GM12878 (cell line): ENCODE measurements at regions not wholly inside any gene's neighbourhood (a gene's known extent, or its start where the extent isn't known, plus 50 kb on each side); places are given as distances from the start of the nearest gene placed in this dataset.

Source experiments
- ATAC-seq: fragments of 200-7000 bp; cut with Tn5 transposase; 3 replicates; pipeline ENCODE4 v1.9.1; 2020; ENCODE audit warnings: mild to moderate bottlenecking, moderate library complexity
- BruUV-seq: library from RNA; stranded (reverse); fragments of 400-500 nt; replicated peaks from 2 replicates; lab custom pipeline; 2021; lab: Mats Ljungman, UMichigan
- CTCF ChIA-PET: fragments of 300-600 bp; sonication (Branson Sonifier 250); formaldehyde crosslinking; extraction: SDS; loops from one replicate; lab custom pipeline; 2021; ENCODE audit warnings: inconsistent platforms; lab: Yijun Ruan, JAX
- POLR2A ChIA-PET: fragments of 350-600 bp; formaldehyde crosslinking; extraction: SDS; loops from one replicate; lab custom pipeline; 2021; ENCODE audit warnings: inconsistent platforms; lab: Charles Lee
- RAD21 ChIA-PET: fragments of 300-600 bp; sonication (Branson Sonifier 250); formaldehyde crosslinking; loops from one replicate; lab custom pipeline; 2023; ENCODE audit warnings: antibody characterized with exemption; ENCODE audit not compliant: unreplicated experiment; lab: Charles Lee
- SMC1A ChIA-PET: fragments of 300-600 bp; sonication (Branson Sonifier 250); formaldehyde crosslinking; loops from one replicate; lab custom pipeline; 2023; ENCODE audit not compliant: unreplicated experiment, uncharacterized antibody; lab: Charles Lee
- DNase-seq: peaks from one replicate; pipeline ENCODE4 v3.0.0-alpha.2; 2011; ENCODE audit warnings: low read depth, low spot score
- FAIRE-seq: peaks from 3 replicates; lab custom pipeline; 2011; peaks lifted over from hg19 to GRCh38; lab: Jason Lieb, UNC
- H2AFZ ChIP-seq: 2 replicates; pipeline ENCODE4 v1.6.0; 2011; ENCODE audit warnings: low read depth, low read length, control low read depth; ENCODE audit not compliant: control insufficient read depth
- H3K27ac ChIP-seq: 2 replicates; pipeline ENCODE4 v1.5.1; 2011; ENCODE audit warnings: control low read depth; ENCODE audit not compliant: control insufficient read depth, insufficient read depth
- H3K27me3 ChIP-seq, 2 experiments: replicated peaks in 1 of 2; 2 replicates each; pipeline versions ENCODE4 v1.6.0 to v1.6.1; 2011; ENCODE audit warnings: low read length in 1 of 2; ENCODE audit not compliant: control insufficient read depth in 2 of 2, insufficient read depth in 2 of 2
- H3K36me3 ChIP-seq, 2 experiments: 2 replicates each; pipeline ENCODE4 v1.5.1; 2011; ENCODE audit warnings: low read length in 1 of 2; ENCODE audit not compliant: control insufficient read depth in 2 of 2, insufficient read depth in 2 of 2
- H3K4me1 ChIP-seq: 2 replicates; pipeline ENCODE4 v1.6.1; 2011; ENCODE audit warnings: mild to moderate bottlenecking, low read length, moderate library complexity, mixed read lengths; ENCODE audit not compliant: control insufficient read depth, insufficient read depth
- H3K4me2 ChIP-seq: 2 replicates; pipeline ENCODE4 v1.6.0; 2011; ENCODE audit warnings: control low read depth; ENCODE audit not compliant: control insufficient read depth, insufficient read depth
- H3K4me3 ChIP-seq: fragments of 200-600 bp; sonication (generic); 2 replicates; pipeline ENCODE4 v1.5.1; 2016
- H3K79me2 ChIP-seq: 2 replicates; pipeline ENCODE4 v1.6.0; 2011; ENCODE audit warnings: low read length; ENCODE audit not compliant: control insufficient read depth, insufficient read depth
- H3K9ac ChIP-seq: 2 replicates; pipeline ENCODE4 v1.8.0; 2011; ENCODE audit warnings: low read length, control low read depth, mixed read lengths; ENCODE audit not compliant: control insufficient read depth, insufficient read depth
- H3K9me3 ChIP-seq: replicated peaks from 3 replicates; pipeline ENCODE4 v1.5.1; 2011; ENCODE audit warnings: mild to moderate bottlenecking, low read length; ENCODE audit not compliant: control insufficient read depth, insufficient read depth
- H4K20me1 ChIP-seq: 2 replicates; pipeline ENCODE4 v1.6.0; 2011; ENCODE audit not compliant: control insufficient read depth, insufficient read depth
- CBX3 ChIP-seq: fragments of 200-600 bp; sonication (generic); IDR thresholded peaks from 2 replicates; pipeline ENCODE4 v1.6.1; 2016; ENCODE audit warnings: low read depth, borderline replicate concordance
- CHD1 ChIP-seq: IDR thresholded peaks from 2 replicates; pipeline ENCODE4 v1.6.1; 2012; ENCODE audit warnings: low read depth, low read length, improper control_type of control experiment
- EZH2 ChIP-seq: IDR thresholded peaks from 2 replicates; pipeline ENCODE4 v1.6.1; 2012; ENCODE audit warnings: low read depth, mild to moderate bottlenecking, control low read depth, inconsistent platforms, low read length, borderline replicate concordance; ENCODE audit not compliant: control insufficient read depth
- FOXK2 ChIP-seq: fragments of 450-650 bp; IDR thresholded peaks from 2 replicates; pipeline ENCODE4 v1.6.1; 2017; ENCODE audit warnings: mild to moderate bottlenecking, moderate library complexity
- FOXM1 ChIP-seq: IDR thresholded peaks from 2 replicates; pipeline ENCODE4 v1.6.1; 2012; ENCODE audit warnings: low read depth, mild to moderate bottlenecking, inconsistent platforms, low read length, moderate library complexity
- GABPA ChIP-seq: IDR thresholded peaks from 2 replicates; pipeline ENCODE4 v1.6.1; 2014; ENCODE audit warnings: antibody characterized with exemption, low read depth, mild to moderate bottlenecking, inconsistent platforms
- JUNB ChIP-seq: IDR thresholded peaks from 2 replicates; pipeline ENCODE4 v1.6.1; 2016; ENCODE audit warnings: antibody characterized with exemption, mild to moderate bottlenecking
- LARP7 ChIP-seq: fragments of 450-650 bp; IDR thresholded peaks from 2 replicates; pipeline ENCODE4 v1.6.1; 2017; ENCODE audit warnings: mild to moderate bottlenecking
- RB1 ChIP-seq: fragments of 450-650 bp; formaldehyde crosslinking; IDR thresholded peaks from 2 replicates; pipeline ENCODE4 v1.6.1; 2017; ENCODE audit warnings: mild to moderate bottlenecking, borderline replicate concordance
- RELA ChIP-seq: fragments of 450-650 bp; IDR thresholded peaks from 2 replicates; pipeline ENCODE4 v1.8.0; 2014; ENCODE audit warnings: borderline replicate concordance; ENCODE audit not compliant: partially characterized antibody
- SMARCA5 ChIP-seq: fragments of 450-650 bp; IDR thresholded peaks from 2 replicates; pipeline ENCODE4 v1.6.1; 2017; ENCODE audit warnings: mild to moderate bottlenecking
- TARDBP ChIP-seq: IDR thresholded peaks from 2 replicates; pipeline ENCODE4 v1.6.1; 2016; ENCODE audit warnings: borderline replicate concordance
- ZNF217 ChIP-seq: fragments of 450-650 bp; IDR thresholded peaks from 2 replicates; pipeline ENCODE4 v1.6.1; 2017; ENCODE audit warnings: antibody characterized with exemption, mild to moderate bottlenecking
- WGBS: methylation state at CpG from one replicate; pipeline ENCODE4 v1.1.6; 2016; ENCODE audit warnings: low lambda C conversion rate; ENCODE audit not compliant: insufficient replicate concordance, insufficient coverage; ENCODE audit errors: missing lambda C conversion rate; 5-methylcytosine and 5-hydroxymethylcytosine counted together
- in situ Hi-C: fragments of 300-500 bp; cut with MboI; formaldehyde crosslinking; loops from 9 replicates; pipeline ENCODE4 v1.14.3; 2018; ENCODE audit warnings: mixed read lengths
- intact Hi-C: fragments of 100-400 bp; cut with micrococcal nuclease; formaldehyde crosslinking; loops from one replicate; pipeline ENCODE4 v1.14.2; 2022; ENCODE audit not compliant: unreplicated experiment
- TF ChIP-seq, protein P1 (sequence below): IDR thresholded peaks from 2 replicates; pipeline ENCODE4 v1.6.1; 2012; ENCODE audit warnings: low read depth, low read length, improper control_type of control experiment
- TF ChIP-seq, protein P2 (sequence below): fragments of 450-650 bp; IDR thresholded peaks from 2 replicates; pipeline ENCODE4 v1.6.1; 2018; ENCODE audit warnings: mild to moderate bottlenecking, low read depth, moderate library complexity; ENCODE audit not compliant: partially characterized antibody
- TF ChIP-seq, protein P3 (sequence below): fragments of 450-650 bp; conservative IDR thresholded peaks from 2 replicates; pipeline ENCODE4 v1.6.1; 2017; ENCODE audit warnings: mild to moderate bottlenecking, moderate library complexity

DNA sequence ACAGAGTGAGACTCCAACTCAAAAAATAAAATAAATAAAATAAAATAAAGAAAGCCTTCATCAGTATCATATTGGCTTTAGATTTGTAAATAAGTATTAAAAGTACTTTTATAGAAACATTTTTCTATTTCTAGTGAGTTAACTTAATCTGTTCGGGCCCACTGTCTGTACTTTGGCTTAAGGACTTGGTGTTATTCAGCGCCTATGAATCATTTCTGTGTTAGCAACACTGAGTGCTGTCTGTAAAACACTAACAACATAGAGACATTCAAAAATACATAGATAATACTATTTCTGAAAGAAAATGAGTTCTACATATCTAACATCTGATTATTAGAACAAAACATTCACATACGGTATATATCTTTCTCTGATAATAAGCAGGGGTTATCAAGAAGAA is 221.5 kb upstream of the CDH19 start:
- no peak for FAIRE-seq
- H3K36me3 ChIP-seq = no peaks in the 10 kb centered on the region
- no peak for DNase-seq
- in situ Hi-C loops = no loop called here
- intact Hi-C loops = no loop called here
- SMC1A ChIA-PET = no interaction called here
- H3K79me2 ChIP-seq = no peaks in the 10 kb centered on the region
- TF ChIP-seq RELA (no peak), GABPA (no peak), LARP7 (no peak), ZNF217 (no peak), SMARCA5 (no peak), EZH2 (no peak), TARDBP (no peak), FOXK2 (no peak), CHD1 (no peak), RB1 (no peak), CBX3 (no peak), FOXM1 (no peak), JUNB (no peak)
- TF ChIP-seq, protein P1, sequence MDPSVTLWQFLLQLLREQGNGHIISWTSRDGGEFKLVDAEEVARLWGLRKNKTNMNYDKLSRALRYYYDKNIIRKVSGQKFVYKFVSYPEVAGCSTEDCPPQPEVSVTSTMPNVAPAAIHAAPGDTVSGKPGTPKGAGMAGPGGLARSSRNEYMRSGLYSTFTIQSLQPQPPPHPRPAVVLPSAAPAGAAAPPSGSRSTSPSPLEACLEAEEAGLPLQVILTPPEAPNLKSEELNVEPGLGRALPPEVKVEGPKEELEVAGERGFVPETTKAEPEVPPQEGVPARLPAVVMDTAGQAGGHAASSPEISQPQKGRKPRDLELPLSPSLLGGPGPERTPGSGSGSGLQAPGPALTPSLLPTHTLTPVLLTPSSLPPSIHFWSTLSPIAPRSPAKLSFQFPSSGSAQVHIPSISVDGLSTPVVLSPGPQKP = no peak
- TF ChIP-seq, protein P2, sequence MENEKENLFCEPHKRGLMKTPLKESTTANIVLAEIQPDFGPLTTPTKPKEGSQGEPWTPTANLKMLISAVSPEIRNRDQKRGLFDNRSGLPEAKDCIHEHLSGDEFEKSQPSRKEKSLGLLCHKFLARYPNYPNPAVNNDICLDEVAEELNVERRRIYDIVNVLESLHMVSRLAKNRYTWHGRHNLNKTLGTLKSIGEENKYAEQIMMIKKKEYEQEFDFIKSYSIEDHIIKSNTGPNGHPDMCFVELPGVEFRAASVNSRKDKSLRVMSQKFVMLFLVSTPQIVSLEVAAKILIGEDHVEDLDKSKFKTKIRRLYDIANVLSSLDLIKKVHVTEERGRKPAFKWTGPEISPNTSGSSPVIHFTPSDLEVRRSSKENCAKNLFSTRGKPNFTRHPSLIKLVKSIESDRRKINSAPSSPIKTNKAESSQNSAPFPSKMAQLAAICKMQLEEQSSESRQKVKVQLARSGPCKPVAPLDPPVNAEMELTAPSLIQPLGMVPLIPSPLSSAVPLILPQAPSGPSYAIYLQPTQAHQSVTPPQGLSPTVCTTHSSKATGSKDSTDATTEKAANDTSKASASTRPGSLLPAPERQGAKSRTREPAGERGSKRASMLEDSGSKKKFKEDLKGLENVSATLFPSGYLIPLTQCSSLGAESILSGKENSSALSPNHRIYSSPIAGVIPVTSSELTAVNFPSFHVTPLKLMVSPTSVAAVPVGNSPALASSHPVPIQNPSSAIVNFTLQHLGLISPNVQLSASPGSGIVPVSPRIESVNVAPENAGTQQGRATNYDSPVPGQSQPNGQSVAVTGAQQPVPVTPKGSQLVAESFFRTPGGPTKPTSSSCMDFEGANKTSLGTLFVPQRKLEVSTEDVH = no peak
- TF ChIP-seq, protein P3, sequence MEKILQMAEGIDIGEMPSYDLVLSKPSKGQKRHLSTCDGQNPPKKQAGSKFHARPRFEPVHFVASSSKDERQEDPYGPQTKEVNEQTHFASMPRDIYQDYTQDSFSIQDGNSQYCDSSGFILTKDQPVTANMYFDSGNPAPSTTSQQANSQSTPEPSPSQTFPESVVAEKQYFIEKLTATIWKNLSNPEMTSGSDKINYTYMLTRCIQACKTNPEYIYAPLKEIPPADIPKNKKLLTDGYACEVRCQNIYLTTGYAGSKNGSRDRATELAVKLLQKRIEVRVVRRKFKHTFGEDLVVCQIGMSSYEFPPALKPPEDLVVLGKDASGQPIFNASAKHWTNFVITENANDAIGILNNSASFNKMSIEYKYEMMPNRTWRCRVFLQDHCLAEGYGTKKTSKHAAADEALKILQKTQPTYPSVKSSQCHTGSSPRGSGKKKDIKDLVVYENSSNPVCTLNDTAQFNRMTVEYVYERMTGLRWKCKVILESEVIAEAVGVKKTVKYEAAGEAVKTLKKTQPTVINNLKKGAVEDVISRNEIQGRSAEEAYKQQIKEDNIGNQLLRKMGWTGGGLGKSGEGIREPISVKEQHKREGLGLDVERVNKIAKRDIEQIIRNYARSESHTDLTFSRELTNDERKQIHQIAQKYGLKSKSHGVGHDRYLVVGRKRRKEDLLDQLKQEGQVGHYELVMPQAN = no peak
- TF ChIP-seq, all 136 proteins: peak for 0
- no peaks in the 10 kb centered on the region for H3K4me1 ChIP-seq
- H3K27ac ChIP-seq = no peak overlapping the region
- no peaks in the 10 kb centered on the region for H3K27me3 ChIP-seq
- no peak overlapping the region for H3K9ac ChIP-seq
- no peak overlapping the region for H2AFZ ChIP-seq
- H4K20me1 ChIP-seq = no peaks in the 10 kb centered on the region
- BruUV-seq = no TSS peak
- WGBS = 1% methylated on average over 3 of the region's 3 CpGs
- POLR2A ChIA-PET = no interaction called here
- H3K9me3 ChIP-seq = no peaks in the 10 kb centered on the region
- CTCF ChIA-PET = no interaction called here
- RAD21 ChIA-PET = no interaction called here
- H3K4me3 ChIP-seq = no peak overlapping the region
- ATAC-seq = no peak
- H3K4me2 ChIP-seq = no peak overlapping the region
